WI38 (cell line): ENCODE measurements at regions not wholly inside any gene's neighbourhood (a gene's known extent, or its start where the extent isn't known, plus 50 kb on each side); places are given as distances from the start of the nearest gene placed in this dataset.

Source experiments
- H3K4me3 ChIP-seq: 2 replicates; pipeline ENCODE4 v1.5.1; 2011; ENCODE audit warnings: low read depth, mild to moderate bottlenecking, control low read depth, low read length
- TF ChIP-seq, protein P1 (sequence below): IDR thresholded peaks from 2 replicates; pipeline ENCODE4 v1.5.1; 2012; ENCODE audit warnings: low read depth, mild to moderate bottlenecking, control low read depth, low read length

DNA sequence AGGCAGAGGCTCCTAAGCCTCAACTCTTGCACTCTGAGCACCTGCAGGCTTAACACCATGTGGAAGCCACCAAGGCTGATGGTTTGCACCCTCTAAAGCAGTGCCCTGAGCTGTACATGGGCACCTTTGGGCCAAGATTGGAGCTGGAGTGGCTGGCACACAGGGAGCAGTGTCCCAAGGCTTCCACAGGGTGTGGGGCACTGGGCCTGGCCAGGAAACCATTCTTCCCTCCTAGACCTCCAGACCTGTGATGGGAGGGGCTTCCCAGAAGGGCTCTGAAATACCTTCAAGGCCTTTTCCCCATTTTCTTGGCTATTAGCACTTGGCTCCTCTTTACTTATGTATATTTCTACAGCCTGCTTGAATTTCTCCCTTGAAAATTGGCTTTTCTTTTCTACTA is 67.9 kb upstream of the PPM1J start:
- TF ChIP-seq, protein P1, sequence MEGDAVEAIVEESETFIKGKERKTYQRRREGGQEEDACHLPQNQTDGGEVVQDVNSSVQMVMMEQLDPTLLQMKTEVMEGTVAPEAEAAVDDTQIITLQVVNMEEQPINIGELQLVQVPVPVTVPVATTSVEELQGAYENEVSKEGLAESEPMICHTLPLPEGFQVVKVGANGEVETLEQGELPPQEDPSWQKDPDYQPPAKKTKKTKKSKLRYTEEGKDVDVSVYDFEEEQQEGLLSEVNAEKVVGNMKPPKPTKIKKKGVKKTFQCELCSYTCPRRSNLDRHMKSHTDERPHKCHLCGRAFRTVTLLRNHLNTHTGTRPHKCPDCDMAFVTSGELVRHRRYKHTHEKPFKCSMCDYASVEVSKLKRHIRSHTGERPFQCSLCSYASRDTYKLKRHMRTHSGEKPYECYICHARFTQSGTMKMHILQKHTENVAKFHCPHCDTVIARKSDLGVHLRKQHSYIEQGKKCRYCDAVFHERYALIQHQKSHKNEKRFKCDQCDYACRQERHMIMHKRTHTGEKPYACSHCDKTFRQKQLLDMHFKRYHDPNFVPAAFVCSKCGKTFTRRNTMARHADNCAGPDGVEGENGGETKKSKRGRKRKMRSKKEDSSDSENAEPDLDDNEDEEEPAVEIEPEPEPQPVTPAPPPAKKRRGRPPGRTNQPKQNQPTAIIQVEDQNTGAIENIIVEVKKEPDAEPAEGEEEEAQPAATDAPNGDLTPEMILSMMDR = no peak
- no peak overlapping the region for H3K4me3 ChIP-seq

DNA sequence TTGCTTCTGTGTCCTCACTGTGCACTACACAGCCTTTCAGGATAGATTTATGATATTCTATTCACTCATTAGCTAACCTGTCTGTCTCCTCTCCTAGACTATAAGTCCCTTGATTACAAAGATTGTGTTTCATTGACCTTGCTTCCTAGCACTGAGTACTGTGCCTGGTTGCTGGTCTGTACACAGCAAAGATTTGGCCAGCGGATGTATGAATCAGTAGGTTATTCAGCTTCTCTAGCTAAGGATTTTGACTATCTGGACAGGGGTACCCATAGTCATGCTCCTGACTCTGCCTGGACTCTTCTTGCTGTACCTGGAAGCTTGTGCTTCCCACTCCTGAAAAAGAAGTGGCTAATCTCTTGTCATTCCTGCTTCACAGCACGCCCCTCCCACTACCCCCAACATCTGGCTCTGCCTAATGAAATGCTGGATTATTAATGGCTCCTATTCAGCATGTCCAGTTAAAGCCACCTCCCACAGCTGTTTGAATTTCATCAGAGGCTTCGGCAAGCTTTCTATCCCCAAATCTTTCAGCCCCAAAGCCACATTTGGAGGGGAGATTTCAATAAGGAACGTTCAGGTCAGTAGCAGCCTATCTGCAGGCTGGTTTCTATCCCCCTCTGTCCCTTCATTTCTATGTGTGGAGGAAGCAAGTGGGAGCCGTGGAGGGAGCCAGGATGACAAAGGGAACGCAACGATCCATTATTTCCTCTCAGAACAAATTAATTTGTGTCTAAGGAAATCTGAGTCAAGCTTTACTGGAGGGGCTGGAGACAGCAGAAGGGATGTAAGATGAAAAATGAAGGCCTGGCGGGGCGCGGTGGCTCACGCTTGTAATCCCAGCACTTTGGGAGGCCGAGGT is 64.8 kb upstream of the PPM1J start:
- TF ChIP-seq, protein P1 = no peak
- no peak overlapping the region for H3K4me3 ChIP-seq

DNA sequence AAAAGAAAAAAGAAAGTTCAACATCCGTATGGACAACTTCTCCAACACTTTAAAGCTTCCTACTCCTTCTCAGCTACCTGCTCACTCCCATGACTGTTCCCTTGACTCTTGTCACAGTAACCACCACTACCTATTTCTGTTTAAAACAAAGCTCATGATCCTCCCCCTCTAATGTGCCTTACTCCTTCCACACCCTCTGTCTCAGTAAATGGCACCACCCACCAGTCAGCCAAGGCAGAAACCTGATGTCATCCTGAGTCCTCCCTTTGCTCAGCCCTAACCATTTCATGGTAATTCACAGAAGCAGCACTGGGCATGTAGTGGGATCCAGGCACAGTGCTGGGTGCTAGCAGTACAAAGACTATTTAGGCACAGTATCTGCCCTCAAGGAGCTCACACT is 63.0 kb upstream of the PPM1J start:
- no peak overlapping the region for H3K4me3 ChIP-seq

DNA sequence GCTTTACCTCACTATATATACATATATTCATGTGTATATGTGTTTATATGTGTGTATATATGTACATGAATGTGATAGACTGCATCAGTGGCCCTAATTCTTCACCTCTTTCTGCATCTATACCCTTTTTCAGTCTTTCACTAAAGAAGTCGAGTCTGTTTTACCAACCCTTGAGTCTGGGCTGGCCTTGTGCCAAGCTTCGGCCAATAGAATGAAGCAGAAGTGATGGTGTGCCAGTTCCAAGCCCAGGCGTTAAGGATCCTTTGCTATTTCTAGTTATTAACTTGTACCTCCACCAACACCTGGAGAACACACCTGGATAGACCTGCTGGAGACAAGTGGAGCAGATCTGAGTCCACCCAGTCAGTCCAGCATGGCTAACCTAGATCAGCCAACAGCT is 61.6 kb upstream of the PPM1J start:
- H3K4me3 ChIP-seq = no peak overlapping the region
- TF ChIP-seq, protein P1 = no peak

More for the DNA sequence above, 63.0 kb upstream of the PPM1J start:
- TF ChIP-seq, protein P1 = no peak

DNA sequence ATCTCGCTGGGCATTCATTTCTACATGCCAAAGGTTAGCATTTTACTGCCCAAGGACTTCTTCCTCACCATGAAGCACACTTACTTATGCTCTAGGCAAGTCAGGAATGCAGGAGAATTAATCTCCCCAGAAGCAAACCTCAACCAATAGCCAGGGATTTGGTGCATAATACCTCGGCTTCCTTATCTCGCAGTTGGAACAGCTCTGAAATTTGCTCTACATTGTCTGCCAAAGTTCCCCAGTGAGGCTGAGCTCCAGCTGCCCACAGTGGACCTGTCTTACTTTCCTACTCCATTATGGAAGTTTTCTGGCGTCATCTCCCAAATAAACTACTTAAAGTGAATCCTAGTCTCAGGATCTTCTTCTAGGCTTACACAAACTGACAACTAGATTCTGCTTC is 57.6 kb upstream of the PPM1J start:
- no peak overlapping the region for H3K4me3 ChIP-seq
- TF ChIP-seq, protein P1 = no peak

DNA sequence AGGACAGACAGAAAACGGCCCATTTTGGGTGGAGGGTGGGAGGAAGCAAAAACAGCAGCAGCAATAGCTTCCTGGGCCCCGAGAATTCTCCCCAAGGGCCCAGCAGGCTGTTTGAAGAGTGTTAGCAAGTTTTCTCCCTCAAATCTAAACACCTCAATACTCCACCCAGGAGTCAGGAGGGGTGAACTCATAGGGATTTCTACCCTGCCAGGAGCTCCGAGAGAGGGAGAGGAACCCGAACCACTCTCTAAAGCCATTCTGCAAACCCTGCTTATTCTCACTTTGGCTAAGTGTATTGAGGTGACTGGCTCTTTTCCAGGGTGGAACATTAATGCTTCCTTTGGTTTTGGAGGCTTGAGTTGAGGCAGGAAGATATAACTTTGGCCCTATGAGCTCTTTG is 55.6 kb upstream of the PPM1J start:
- TF ChIP-seq, protein P1 = no peak
- no peak overlapping the region for H3K4me3 ChIP-seq

DNA sequence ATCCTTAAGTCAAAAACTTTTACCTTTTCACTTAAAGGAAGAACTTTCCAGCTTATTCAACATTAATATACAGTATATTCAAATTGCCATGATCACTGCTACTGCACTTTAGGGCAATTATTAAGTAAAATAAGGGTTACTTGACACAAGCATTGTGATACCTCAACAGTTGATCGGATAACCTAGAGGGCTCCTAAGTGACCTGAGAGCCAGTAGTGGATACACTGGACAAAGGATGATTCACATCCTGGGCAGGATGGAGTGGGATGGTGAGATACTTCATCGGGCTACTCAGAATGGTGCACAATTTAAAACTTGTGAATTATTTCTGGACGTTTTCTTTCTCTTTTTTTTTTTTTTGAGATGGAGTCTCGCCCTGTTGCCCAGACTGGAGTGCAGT is 54.5 kb upstream of the PPM1J start:
- H3K4me3 ChIP-seq = no peak overlapping the region
- TF ChIP-seq, protein P1 = no peak
